K562 (cell line): ENCODE measurements at regions not wholly inside any gene's neighbourhood (a gene's known extent, or its start where the extent isn't known, plus 50 kb on each side); places are given as distances from the start of the nearest gene placed in this dataset.
"Not testable (repeated sequence)": the region's sequence is repeated elsewhere in the genome, so short reads cannot be mapped to it uniquely, and the experiment has no call there.

Source experiments
- CCAR2 ChIP-seq: fragments of 200-400 bp; formaldehyde crosslinking; IDR thresholded peaks from 2 replicates; pipeline ENCODE4 v1.6.1; 2017; ENCODE audit warnings: mild to moderate bottlenecking, low read depth, low read length
- EP300 ChIP-seq: IDR thresholded peaks from 2 replicates; pipeline ENCODE4 v1.6.1; 2012; ENCODE audit warnings: low read length, improper control_type of control experiment
- ESRRA ChIP-seq: fragments of 450-650 bp; IDR thresholded peaks from 2 replicates; pipeline ENCODE4 v1.6.1; 2014; ENCODE audit warnings: low read depth, mild to moderate bottlenecking, moderate library complexity, borderline replicate concordance
- MAFK ChIP-seq: IDR thresholded peaks from 2 replicates; pipeline ENCODE4 v1.6.1; 2011; ENCODE audit warnings: low read length, improper control_type of control experiment
- TAF9B ChIP-seq: fragments of 450-650 bp; IDR thresholded peaks from 2 replicates; pipeline ENCODE4 v1.6.1; 2018; ENCODE audit warnings: mild to moderate bottlenecking; ENCODE audit not compliant: partially characterized antibody
- YY1 ChIP-seq, 3 experiments: IDR thresholded peaks; 2 replicates each; pipeline ENCODE4 v1.6.1; 2011; ENCODE audit warnings: low read length in 2 of 3, mild to moderate bottlenecking in 2 of 3, moderate library complexity in 2 of 3, borderline replicate concordance in 1 of 3, control low read depth in 1 of 3, low read depth in 1 of 3; ENCODE audit not compliant: insufficient read depth in 3 of 3, insufficient replicate concordance in 2 of 3, control insufficient read depth in 1 of 3, insufficient read length in 1 of 3; ENCODE audit errors: extremely low read depth in 1 of 3
- ZNF830 ChIP-seq: fragments of 250-450 bp; sonication (Bioruptor Pico); IDR thresholded peaks from 2 replicates; pipeline ENCODE4 v1.5.0; 2021; ENCODE audit warnings: mild to moderate bottlenecking
- TF ChIP-seq, protein P1 (sequence below), 2 experiments: fragments of 450-650 bp in 1 of 2; sonication (generic) in 1 of 2; formaldehyde crosslinking in 1 of 2; IDR thresholded peaks; 2 replicates each; pipeline versions ENCODE4 v1.7.1 to v1.9.0; 2016 to 2022; ENCODE audit warnings: inconsistent platforms in 1 of 2, mild to moderate bottlenecking in 1 of 2, missing genetic modification reagents in 1 of 2
- TF ChIP-seq, protein P2 (sequence below), 2 experiments: fragments of 450-650 bp; formaldehyde crosslinking in 1 of 2; IDR thresholded peaks; 2 replicates each; pipeline versions ENCODE4 v1.4.0 to v1.6.1; 2014 to 2020; ENCODE audit warnings: mild to moderate bottlenecking in 2 of 2, borderline replicate concordance in 1 of 2, low read depth in 1 of 2

DNA sequence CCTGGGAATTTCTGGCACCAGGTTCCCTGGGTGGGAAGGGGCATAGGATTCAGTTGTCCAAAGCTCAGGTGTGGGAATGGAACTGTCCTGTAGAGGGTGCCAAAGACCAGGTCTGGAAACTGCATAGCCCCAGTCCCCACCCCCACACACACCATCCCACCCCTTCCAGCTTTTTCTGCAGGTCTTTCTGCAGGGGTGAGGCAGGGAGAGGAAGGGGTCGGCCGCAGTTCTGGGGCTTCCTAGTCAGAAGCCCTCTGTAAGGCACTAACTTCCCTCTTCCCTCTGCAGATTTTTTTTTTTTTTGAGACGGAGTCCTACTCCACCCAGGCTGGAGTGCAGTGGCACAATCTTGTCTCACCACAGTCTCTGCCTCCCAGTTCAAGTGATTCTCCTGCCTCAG lies 1949.7 kb downstream of the FOXD4L5 start:
- not testable (repeated sequence) for TF ChIP-seq MAFK; ESRRA; TAF9B; YY1 (IDR thresholded peaks at IDR 0.05; ENCODE audit: borderline replicate concordance in 1 of 3, control insufficient read depth in 1 of 3, extremely low read depth in 1 of 3, insufficient read depth in 3 of 3, insufficient read length in 1 of 3, insufficient replicate concordance in 2 of 3, low read depth in 1 of 3, low read length in 2 of 3); CCAR2; ZNF830 (CRISPR knock-in tag); EP300
- TF ChIP-seq, protein P1, sequence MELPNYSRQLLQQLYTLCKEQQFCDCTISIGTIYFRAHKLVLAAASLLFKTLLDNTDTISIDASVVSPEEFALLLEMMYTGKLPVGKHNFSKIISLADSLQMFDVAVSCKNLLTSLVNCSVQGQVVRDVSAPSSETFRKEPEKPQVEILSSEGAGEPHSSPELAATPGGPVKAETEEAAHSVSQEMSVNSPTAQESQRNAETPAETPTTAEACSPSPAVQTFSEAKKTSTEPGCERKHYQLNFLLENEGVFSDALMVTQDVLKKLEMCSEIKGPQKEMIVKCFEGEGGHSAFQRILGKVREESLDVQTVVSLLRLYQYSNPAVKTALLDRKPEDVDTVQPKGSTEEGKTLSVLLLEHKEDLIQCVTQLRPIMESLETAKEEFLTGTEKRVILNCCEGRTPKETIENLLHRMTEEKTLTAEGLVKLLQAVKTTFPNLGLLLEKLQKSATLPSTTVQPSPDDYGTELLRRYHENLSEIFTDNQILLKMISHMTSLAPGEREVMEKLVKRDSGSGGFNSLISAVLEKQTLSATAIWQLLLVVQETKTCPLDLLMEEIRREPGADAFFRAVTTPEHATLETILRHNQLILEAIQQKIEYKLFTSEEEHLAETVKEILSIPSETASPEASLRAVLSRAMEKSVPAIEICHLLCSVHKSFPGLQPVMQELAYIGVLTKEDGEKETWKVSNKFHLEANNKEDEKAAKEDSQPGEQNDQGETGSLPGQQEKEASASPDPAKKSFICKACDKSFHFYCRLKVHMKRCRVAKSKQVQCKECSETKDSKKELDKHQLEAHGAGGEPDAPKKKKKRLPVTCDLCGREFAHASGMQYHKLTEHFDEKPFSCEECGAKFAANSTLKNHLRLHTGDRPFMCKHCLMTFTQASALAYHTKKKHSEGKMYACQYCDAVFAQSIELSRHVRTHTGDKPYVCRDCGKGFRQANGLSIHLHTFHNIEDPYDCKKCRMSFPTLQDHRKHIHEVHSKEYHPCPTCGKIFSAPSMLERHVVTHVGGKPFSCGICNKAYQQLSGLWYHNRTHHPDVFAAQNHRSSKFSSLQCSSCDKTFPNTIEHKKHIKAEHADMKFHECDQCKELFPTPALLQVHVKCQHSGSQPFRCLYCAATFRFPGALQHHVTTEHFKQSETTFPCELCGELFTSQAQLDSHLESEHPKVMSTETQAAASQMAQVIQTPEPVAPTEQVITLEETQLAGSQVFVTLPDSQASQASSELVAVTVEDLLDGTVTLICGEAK (IDR thresholded peaks at IDR 0.05), result not testable (repeated sequence)
- TF ChIP-seq, protein P1 (CRISPR knock-in tag; IDR thresholded peaks at IDR 0.05), result not testable (repeated sequence)
- TF ChIP-seq, protein P2, sequence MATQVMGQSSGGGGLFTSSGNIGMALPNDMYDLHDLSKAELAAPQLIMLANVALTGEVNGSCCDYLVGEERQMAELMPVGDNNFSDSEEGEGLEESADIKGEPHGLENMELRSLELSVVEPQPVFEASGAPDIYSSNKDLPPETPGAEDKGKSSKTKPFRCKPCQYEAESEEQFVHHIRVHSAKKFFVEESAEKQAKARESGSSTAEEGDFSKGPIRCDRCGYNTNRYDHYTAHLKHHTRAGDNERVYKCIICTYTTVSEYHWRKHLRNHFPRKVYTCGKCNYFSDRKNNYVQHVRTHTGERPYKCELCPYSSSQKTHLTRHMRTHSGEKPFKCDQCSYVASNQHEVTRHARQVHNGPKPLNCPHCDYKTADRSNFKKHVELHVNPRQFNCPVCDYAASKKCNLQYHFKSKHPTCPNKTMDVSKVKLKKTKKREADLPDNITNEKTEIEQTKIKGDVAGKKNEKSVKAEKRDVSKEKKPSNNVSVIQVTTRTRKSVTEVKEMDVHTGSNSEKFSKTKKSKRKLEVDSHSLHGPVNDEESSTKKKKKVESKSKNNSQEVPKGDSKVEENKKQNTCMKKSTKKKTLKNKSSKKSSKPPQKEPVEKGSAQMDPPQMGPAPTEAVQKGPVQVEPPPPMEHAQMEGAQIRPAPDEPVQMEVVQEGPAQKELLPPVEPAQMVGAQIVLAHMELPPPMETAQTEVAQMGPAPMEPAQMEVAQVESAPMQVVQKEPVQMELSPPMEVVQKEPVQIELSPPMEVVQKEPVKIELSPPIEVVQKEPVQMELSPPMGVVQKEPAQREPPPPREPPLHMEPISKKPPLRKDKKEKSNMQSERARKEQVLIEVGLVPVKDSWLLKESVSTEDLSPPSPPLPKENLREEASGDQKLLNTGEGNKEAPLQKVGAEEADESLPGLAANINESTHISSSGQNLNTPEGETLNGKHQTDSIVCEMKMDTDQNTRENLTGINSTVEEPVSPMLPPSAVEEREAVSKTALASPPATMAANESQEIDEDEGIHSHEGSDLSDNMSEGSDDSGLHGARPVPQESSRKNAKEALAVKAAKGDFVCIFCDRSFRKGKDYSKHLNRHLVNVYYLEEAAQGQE (IDR thresholded peaks at IDR 0.05; ENCODE audit: borderline replicate concordance), result not testable (repeated sequence)
- TF ChIP-seq, protein P2 (CRISPR knock-in tag; IDR thresholded peaks at IDR 0.05; ENCODE audit: low read depth), result not testable (repeated sequence)
